ENCODE measurements at regions not wholly inside any gene's neighbourhood (a gene's known extent, or its start where the extent isn't known, plus 50 kb on each side); places are given as distances from the start of the nearest gene placed in this dataset.
"Not testable (repeated sequence)": the region's sequence is repeated elsewhere in the genome, so short reads cannot be mapped to it uniquely, and the experiment has no call there.

- FAIRE-seq; POLR2A ChIA-PET; CTCF ChIA-PET; H3K9me3 ChIP-seq; H3K27ac ChIP-seq; DNase-seq (ENCODE audit: low read depth in 1 of 2, low spot score in 1 of 2); ATAC-seq; H3K4me2 ChIP-seq; H3K4me3 ChIP-seq: not testable (repeated sequence)
- WGBS (ENCODE audit: missing lambda C conversion rate), result 85% methylated on average over 17 of the region's 19 CpGs
- H3K4me1 ChIP-seq, result peaks cover 10% of the 10 kb centered on the region
These were observed 223.1 kb upstream of the SHH start for GRCh38 chr7:156035387-156035786.

- H3K9me3 ChIP-seq, result peaks cover 8% of the 10 kb centered on the region; the same call in 1 of the 3 replicates
- WGBS (ENCODE audit: missing lambda C conversion rate), result 45% methylated on average over 3 of the region's 3 CpGs
- no peak overlapping the region for H3K4me2 ChIP-seq
- ATAC-seq, result no peak
- H3K4me3 ChIP-seq, result no peak overlapping the region
- peaks cover 10% of the 10 kb centered on the region for H3K4me1 ChIP-seq
- FAIRE-seq, result no peak
- H3K27ac ChIP-seq, result no peak overlapping the region
- ChIA-PET POLR2A (no interaction called here), CTCF (interaction anchor here (1.0 kb wide), 1 partner anchor 113 kb away, joined by 3 read pairs; no protein-coding TSS in a partner anchor)
- DNase-seq (ENCODE audit: low read depth in 1 of 2, low spot score in 1 of 2), result no peak
- TF ChIP-seq KDM5A (IDR thresholded peaks at IDR 0.05) (no peak), JUN (IDR thresholded peaks at IDR 0.05) (no peak), RCOR1 (IDR thresholded peaks at IDR 0.05; ENCODE audit: low read depth, low read length) (no peak), HOXB5 (CRISPR knock-in tag; IDR thresholded peaks at IDR 0.05) (no peak), HDAC2 (IDR thresholded peaks at IDR 0.05) (no peak), HEYL (CRISPR knock-in tag; IDR thresholded peaks at IDR 0.05) (no peak), NPAS2 (CRISPR knock-in tag; IDR thresholded peaks at IDR 0.05; ENCODE audit: borderline replicate concordance) (no peak), PBX3 (IDR thresholded peaks at IDR 0.05) (no peak), KDM1A (IDR thresholded peaks at IDR 0.05; ENCODE audit: low read depth) (no peak), ESRRA (IDR thresholded peaks at IDR 0.05; ENCODE audit: borderline replicate concordance, low read length) (no peak), TFCP2L1 (CRISPR knock-in tag; IDR thresholded peaks at IDR 0.05) (no peak), E2F6 (IDR thresholded peaks at IDR 0.05; ENCODE audit: borderline replicate concordance, low read depth) (no peak), ZNF302 (CRISPR knock-in tag; IDR thresholded peaks at IDR 0.05) (no peak)
These were observed 222.1 kb upstream of the SHH start for GRCh38 chr7:156034397-156034796.

- no peak overlapping the region for H3K27ac ChIP-seq
- ChIA-PET CTCF (no interaction called here), POLR2A (no interaction called here)
- peaks cover 10% of the 10 kb centered on the region for H3K4me1 ChIP-seq
- ATAC-seq (no peak), DNase-seq (ENCODE audit: low read depth in 1 of 2, low spot score in 1 of 2) (no peak), FAIRE-seq (no peak)
- H3K4me3 ChIP-seq, result no peak overlapping the region
- no peak overlapping the region for H3K4me2 ChIP-seq
- peaks cover 8% of the 10 kb centered on the region; the same call in 1 of the 3 replicates for H3K9me3 ChIP-seq
- TF ChIP-seq CHD2 (IDR thresholded peaks at IDR 0.05; ENCODE audit: low read length, partially characterized antibody) (no peak), RAD21 (conservative IDR thresholded peaks at IDR 0.05 in 1 of 2, IDR thresholded peaks at IDR 0.05 in 1 of 2) (no peak), GATA3 (IDR thresholded peaks at IDR 0.05; ENCODE audit: borderline replicate concordance) (no peak), TFCP2L1 (CRISPR knock-in tag; IDR thresholded peaks at IDR 0.05) (no peak), ESRRA (IDR thresholded peaks at IDR 0.05; ENCODE audit: borderline replicate concordance, low read length) (no peak), HDAC2 (IDR thresholded peaks at IDR 0.05) (no peak), PHF8 (IDR thresholded peaks at IDR 0.05; ENCODE audit: borderline replicate concordance, low read depth) (no peak), EP300 (IDR thresholded peaks at IDR 0.05) (no peak), CEBPB (IDR thresholded peaks at IDR 0.05) (no peak), ZSCAN20 (CRISPR knock-in tag; IDR thresholded peaks at IDR 0.05) (no peak), HEYL (CRISPR knock-in tag; IDR thresholded peaks at IDR 0.05) (no peak), JUN (IDR thresholded peaks at IDR 0.05) (no peak), CBX8 (IDR thresholded peaks at IDR 0.05) (no peak), ZFP36 (IDR thresholded peaks at IDR 0.05; ENCODE audit: borderline replicate concordance, partially characterized antibody) (no peak), EHMT2 (IDR thresholded peaks at IDR 0.05; ENCODE audit: low read depth) (no peak), RCOR1 (IDR thresholded peaks at IDR 0.05; ENCODE audit: low read depth, low read length) (no peak), JUNB (IDR thresholded peaks at IDR 0.05) (no peak), RARB (CRISPR knock-in tag; IDR thresholded peaks at IDR 0.05) (no peak), HOXA7 (CRISPR knock-in tag; IDR thresholded peaks at IDR 0.05) (no peak)
These were observed 220.7 kb upstream of the SHH start for GRCh38 chr7:156032973-156033372.
